ENCODE measurements at regions not wholly inside any gene's neighbourhood (a gene's known extent, or its start where the extent isn't known, plus 50 kb on each side); places are given as distances from the start of the nearest gene placed in this dataset.

GRCh38 chr2:58407487-58407886 lies 166.4 kb upstream of the FANCL start:
- TF ChIP-seq POLR2A (IDR thresholded peaks at IDR 0.05) (no peak), CTCF (IDR thresholded peaks at IDR 0.05) (no peak)

Measured in Peyer's patch (tissue), 4 donors.